ENCODE measurements at regions not wholly inside any gene's neighbourhood (a gene's known extent, or its start where the extent isn't known, plus 50 kb on each side); places are given as distances from the start of the nearest gene placed in this dataset.
"Not testable (repeated sequence)": the region's sequence is repeated elsewhere in the genome, so short reads cannot be mapped to it uniquely, and the experiment has no call there.

DNA sequence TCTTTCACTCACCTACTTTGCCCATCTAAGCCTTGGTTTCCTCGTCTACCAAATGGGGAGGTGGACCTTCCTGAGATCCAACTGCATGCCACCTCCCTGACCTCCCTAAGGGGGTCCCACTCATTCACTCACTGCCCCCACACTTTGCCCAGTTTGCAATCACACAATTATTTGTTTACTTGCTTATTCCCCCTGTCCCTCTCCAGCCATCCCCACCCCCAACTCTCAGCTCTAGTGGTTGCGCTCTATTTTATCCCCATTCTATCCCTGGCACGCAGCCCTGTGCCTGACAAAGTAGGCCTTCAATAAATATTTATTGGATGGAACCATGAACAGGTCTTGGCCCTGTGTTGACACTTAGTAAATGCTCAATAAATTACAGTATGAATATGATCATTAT lies 130.8 kb upstream of the LARP1 start:
- DNase-seq (ENCODE audit: low read depth in 2 of 2), result no peak

DNA sequence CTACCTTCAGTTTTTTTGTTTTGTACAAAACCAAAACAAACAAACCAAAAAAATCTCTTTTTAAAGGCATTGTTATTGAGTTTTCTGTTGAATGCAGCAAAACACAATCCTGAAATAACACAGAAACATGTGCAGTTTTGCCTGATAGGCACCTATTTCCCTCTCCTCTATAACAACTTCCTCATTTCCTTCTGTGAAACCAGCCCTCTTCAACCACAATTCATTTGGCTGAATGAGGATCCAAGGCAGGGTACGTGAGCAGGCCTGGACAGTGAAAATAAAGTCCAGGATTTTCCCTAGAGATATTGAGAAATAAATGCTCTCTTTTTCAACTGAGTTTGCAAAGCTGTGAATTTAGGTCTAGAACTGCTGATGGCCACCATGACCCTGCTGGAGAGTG lies 134.8 kb upstream of the LARP1 start:
- DNase-seq (ENCODE audit: low read depth in 2 of 2), result no peak

DNA sequence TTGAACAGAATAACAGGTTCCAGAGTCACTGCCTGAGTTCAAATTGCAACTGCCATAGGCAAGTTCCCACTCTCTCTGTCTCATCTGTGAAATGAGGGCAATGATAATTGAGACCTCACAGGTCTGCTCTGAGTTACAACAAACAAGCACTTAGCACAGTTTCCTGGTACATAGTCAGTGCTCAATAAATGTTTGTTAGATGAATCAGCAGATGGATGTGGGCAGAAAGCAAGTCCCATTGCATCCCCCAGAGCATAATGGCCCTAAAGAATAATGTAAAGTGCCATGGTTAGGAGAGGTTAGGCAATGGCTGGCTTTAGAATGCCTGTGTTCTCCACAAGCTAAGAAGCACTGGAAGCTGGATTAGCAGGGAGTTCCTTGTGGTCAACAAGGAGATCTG lies 136.5 kb upstream of the LARP1 start:
- no peak for DNase-seq (ENCODE audit: low read depth in 2 of 2)

DNA sequence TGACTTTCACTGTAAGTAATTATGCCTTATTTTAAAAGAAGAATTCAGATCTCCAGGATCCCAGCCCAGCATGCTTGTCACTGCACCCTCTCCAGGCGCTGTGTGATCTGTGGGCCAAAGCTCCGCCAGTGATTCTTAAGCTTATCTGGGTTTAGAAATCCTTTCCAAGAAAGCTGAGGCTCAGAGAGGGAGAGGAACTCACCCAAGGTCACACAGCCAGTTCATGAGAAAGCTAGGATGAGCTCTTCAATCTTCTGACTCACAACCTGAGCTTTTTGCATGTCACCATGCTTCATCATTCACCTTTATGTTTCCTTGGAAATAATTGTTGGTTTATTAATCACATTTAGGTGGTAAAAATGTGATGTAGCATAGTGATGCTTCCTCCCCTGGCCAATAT lies 136.6 kb upstream of the HAND1 start:
- DNase-seq (ENCODE audit: low read depth in 2 of 2), result no peak

DNA sequence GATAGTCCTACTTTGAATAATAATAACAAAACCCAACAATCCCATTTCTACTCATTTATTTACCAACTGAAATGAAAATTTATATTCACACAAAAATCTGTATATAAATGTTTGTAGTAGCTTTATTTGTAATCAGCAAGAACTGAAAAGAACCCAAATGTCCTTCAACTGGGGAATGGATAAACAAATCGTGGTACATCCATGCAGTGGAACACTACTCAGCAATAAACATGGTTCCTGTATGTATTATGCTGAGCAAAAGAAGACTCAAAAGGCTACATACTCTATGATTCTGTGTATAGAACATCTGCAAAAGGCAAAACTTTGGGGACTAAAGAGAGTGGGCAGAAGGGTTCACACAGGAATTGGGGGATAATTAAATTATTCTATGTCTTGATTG lies 136.1 kb upstream of the HAND1 start:
- no peak for DNase-seq (ENCODE audit: low read depth in 2 of 2)

DNA sequence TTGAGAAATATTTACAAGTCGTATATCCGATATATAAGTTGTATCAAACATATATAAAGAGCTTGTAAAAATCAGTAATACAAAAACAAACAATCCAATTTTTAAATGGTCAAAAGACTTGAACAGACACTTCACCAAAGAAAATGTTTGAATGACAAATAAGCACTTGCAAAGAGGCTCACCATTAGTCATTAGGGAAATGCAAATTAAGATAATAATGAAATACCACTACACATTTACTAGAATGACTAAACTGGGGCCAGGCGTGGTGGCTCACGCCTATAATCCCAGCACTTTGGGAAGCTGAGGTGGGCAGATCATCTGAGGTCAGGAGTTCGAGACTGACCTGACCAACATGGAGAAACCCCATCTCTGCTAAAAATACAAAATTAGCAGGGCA lies 134.6 kb upstream of the HAND1 start:
- no peak for DNase-seq (ENCODE audit: low read depth in 2 of 2)

DNA sequence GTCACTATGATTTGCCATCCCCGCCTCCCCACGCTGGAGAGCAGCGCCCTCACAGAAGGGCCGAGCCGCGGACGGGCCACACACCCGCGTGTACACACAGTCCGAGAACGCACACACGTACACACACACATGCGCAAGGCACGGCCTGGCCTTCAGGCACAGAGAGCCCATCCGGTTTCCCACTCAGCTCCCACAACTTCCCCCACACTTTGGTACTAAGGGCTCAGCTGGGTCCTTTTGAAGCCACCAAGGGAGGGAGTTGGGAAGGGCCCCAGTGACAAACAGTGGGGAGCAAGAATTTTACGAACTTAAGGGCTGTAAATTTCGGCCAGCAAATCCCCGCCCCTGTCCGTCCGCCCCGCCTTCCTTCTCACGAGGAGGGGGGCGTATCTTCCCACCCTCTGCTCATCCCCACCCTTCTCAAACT lies 133.3 kb upstream of the HAND1 start:
- DNase-seq (ENCODE audit: low read depth in 2 of 2), result peak; percentile 14 to 25

DNA sequence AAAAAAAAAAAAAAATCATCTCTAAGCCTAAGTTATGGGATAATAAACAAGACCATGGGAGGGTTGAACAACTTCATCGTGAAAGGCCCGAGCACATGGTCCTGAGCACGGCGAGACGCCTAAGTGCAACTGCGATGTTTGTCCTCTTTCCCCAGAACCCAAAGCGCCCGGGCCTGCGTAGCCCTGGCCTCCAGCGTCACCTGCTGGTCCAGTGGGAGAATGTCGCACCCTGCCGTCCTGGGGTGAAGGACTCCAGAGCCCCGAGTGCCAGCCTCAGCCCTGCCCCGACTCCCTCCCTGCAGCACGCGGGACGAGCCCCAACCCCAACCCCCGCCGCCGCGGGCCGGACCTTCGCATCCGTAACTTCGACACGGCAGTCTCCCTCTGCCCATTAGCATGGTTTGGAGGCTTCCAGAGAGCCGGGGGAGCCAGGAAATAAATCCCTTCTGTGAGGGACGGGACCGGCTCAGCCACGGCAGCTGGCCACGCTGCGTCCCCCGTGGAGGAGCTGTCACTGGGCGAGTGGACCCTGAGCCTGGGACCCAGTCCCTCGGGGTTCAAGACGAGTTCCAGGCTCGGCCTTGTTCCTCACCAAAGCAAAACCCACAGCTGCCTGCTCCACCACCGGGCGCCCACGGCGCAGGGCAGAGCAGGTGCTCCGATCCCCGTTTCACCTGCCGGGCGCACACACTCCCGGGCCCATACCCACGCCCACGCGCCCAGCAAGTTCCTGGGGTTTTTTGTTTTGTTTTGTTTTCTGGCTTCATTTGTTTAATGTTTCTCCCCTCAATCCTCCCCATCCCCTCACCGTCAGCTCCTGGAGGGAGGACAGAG lies 132.5 kb upstream of the HAND1 start:
- peak; percentile 76 to 81 for DNase-seq (ENCODE audit: low read depth in 2 of 2)

DNA sequence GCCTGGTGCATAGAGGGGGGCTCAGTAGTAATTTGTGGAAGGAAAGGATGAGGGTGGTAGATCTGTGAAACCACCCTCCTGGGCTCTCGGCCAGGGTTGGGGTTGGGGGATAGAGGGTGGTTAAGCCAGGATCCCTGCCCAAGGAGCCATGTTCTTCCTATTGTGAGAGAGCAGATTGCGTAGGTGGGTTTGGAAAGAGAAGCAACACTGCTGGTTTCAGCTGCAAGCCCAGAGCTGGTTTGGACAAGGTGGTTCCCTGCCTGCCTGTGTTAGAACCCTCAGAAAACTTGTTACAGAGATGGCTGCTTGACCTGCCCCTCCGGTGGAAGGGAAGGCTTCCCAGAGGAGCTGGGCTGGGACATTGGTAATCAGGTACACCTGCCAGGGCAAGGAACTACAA lies 131.2 kb upstream of the HAND1 start:
- DNase-seq (ENCODE audit: low read depth in 2 of 2), result no peak

DNA sequence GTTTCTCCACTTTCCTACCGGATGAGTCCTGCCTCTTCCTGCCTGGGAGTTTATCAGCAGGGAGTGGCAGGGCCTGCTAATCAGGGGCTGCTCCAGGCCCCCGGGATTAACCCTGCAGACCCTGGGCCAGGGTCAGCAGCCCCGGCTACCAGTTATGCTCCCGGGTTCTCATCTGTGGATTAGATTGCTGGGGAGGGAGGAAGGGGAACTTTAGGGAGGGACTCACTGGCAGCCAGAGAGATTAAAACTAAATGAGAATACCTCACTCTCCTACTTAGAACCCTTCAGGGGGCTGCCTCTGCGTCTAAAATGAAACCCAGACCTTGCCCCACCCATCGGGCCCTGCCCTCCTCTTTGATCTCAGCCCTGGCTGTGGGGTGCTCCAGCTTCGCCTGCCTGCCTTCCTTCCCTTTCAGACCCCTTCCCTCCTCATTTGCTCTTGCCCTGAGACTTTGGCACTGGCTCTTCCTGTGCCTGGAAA lies 130.5 kb upstream of the HAND1 start:
- no peak for DNase-seq (ENCODE audit: low read depth in 2 of 2)

DNA sequence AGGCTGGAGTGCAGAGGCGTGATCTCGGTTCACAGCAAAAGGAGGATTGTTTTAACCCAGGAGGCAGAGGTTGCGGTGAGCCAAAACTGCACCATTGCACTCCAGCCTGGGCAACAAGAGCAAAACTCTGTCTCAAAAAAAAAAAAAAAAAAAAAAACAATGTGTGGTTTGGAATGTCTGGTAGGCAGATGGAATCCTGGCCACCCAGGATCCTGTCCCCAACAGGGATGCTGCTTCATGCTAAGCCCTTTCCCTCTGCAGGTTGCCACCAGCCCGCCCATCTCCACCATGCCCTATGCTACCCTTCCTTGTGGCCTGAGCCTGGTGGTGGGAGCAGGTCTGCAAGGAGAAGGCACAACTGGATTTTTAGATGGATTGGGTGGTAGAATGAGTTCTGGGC lies 129.7 kb upstream of the HAND1 start:
- no peak for DNase-seq (ENCODE audit: low read depth in 2 of 2)

DNA sequence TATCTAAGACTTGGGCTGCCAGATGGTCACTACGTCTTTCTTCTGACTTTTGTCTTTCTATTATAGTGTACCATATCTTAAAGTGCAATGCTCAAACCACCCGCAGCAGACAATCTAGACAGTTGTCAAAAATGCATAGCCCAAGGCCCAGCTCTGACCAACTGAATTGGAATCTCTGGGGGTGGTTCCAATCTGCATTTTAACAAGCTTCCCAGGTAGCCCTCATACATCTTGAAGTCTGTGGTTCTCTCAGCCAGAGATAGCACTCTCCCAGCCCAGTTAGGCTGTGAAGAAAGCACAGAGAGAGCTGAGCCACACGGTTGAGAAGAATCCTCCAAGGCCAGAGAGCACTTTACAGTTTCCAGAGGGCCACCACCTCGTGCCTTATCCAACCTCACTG lies 128.2 kb upstream of the HAND1 start:
- no peak for DNase-seq (ENCODE audit: low read depth in 2 of 2)

DNA sequence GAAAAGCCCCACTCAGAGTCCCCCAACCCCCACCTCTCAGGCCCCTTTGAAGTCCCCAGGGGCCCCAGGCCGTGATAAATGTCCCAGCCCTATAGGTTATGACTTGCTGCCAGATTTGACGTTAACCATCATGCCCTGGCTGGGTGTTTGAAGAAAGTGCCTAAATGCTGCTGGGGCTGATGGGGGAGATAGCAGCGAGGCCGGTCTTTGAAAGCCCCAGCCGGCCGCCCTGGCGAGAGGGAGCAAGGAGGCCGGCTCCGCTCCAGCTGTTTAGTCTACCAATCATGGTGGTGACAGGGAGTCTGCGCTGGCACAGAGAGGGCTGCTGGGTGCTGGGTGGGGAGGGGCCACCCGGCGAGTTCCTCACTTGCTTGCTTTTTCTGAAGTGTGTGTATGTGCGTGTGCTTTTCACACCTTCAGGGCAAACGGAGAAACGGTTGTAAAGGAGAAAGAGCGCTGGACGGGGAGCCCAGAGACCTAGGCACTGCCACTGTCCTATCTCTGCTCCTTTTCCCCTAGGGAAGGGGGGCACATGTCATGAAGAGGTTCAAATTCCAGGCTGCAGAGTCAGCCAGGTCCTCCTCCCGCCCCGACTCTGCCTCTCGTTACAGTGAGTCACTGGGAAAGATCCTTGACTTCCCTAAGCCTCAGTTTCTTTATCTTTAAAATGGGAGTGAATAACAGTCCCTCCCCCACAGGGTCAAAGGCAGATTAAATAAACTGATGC lies 126.1 kb upstream of the HAND1 start:
- no peak for DNase-seq (ENCODE audit: low read depth in 2 of 2)

DNA sequence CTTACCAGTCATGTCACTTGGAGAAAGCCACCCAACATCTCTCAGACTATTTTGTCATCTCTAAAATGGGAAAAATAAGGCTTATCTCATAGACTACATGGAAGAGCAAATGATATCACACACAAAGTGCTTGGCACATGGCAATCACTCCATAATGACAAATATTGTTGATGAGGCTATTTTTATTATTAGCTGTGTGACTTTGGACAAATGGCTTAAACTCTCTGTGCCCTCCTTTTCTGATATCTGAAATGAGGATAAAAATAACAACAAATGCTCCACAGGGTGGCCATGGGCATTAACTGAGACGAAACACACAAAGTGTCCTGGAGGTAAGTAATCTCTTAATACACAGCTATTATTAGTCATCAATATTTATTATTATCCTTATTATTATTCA lies 125.5 kb upstream of the HAND1 start:
- DNase-seq (ENCODE audit: low read depth in 2 of 2), result no peak

DNA sequence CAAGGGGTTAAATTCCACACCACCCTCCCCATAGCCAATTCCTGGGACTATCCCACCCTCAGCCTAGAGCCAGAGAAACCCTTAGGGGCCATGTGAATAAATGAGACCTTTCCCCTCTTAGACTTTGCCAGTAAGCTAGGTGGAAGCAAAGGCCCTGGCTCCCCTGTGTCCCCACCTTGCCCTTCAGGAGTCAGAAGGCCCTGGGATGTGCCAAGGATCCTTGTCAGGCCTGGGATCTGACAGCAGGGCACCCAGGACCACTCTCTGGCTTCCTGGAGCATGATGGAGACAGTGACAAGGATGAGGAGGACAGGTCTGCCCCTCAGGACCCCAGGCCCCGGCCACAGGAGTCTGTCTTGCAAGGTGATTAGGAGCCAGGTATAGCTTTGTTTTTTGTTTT lies 125.0 kb upstream of the HAND1 start:
- no peak for DNase-seq (ENCODE audit: low read depth in 2 of 2)

DNA sequence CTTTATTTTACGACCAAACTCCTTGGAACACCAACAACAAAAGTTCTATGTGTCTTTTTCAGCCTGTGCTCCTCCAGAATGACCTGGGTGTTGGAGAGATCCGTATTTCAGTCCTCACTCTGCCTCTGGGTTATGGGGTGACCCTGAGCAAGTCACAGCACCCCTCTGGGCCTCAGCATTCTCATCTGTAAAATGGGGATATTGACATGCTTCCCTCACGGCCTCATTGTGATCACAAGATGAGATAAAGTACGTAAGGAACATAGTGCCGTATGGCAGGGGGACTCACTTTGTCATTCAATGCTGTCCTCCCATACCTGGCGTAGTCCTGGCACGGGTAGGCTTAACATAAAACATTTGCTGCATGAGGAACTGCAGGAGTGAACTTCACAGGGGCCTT lies 123.0 kb upstream of the HAND1 start:
- DNase-seq (ENCODE audit: low read depth in 2 of 2), result no peak

DNA sequence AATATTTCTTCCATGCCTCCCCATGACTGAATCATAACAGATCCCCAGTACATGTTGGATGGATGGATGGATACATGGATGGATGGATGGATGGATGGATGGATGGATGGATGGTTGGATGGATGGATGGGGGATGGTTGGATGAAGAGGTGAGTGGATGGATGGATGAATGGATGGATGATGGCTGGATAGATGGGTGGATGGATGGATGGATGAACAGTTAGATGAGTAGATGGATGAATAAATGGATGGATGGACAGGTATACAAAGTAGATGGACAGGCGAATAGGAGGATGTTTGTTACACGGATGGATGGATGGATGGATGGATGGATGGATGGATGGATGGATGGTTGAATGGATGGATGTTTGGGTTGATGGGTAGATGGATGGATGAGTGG lies 120.0 kb upstream of the HAND1 start:
- DNase-seq (ENCODE audit: low read depth in 2 of 2), result no peak

DNA sequence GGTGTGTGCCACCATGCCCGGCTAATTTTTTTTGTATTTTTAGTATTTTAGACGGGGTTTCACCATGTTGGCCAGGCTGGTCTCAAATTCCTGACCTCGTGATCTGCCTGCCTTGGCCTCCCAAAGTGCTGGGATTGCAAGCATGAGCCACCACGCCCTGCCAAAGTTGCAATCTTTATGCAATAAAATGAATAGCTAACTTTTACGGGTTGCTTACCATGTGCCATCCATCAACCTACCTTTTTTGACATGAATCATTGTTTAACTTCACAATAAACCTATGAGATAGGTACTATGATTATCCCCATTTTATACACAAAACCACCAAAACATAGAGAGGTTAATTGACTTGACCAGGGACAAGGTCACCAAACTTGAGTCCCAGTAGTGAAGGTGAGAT lies 118.8 kb upstream of the HAND1 start:
- DNase-seq (ENCODE audit: low read depth in 2 of 2), result not testable (repeated sequence)

DNA sequence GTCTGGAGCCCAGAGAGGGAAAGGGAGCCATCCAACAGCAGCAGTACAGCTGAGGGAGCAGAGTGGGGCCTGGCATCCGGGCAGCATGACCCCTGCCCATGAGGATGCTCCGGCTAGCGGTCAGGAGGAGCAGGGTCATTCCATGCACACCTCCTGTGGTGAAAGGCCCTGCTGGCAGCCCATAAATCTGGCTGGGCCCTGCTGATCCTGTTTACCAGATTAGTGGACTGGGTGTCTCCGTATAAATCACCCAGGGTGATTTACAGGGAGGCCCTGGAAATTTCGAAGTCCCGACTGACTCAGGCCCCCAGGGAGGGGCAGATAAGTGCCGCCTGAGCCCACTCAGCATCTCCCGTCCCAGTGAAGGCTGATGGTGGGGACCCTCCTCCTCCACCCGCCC lies 117.6 kb upstream of the HAND1 start:
- DNase-seq (ENCODE audit: low read depth in 2 of 2), result peak in 1 of 2 donors; percentile 75

DNA sequence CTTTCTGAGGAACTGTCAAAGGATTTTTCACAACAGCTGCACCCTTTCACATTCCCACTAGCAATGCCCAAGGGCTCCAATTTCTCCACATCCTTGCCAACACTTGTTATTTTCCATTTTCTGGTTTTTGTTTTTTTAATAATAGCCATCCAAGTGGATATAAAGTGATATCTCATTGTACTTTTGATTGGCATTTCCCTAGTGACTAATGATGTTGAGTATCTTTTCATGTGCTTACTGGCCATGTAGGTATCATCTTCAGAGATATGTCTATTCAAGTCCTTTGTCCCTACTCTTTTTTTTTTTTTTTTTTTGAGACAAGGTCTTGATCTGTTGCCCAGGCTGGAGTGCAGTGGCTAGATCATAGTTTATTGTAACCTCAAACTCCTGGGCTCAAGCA lies 115.8 kb upstream of the HAND1 start:
- DNase-seq (ENCODE audit: low read depth in 2 of 2), result no peak

DNA sequence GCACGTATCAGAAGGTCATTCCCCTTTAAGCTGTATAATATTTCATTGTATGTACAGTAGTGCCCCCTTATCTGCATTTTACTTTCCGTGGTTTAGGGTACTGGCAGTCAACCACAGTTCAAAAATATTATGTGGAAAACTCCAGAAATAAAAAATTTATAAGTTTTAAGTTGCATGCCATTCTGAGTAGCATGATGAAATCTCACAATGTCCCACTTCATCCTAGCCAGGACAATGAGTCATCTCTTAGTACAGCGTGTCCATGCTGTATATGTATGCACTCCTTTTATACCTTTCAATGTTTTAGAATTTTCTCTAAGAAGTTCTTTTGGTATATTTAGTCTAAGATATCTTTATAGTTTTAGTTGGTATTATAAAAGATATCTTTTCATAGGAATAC lies 115.0 kb upstream of the HAND1 start:
- DNase-seq (ENCODE audit: low read depth in 2 of 2), result no peak

DNA sequence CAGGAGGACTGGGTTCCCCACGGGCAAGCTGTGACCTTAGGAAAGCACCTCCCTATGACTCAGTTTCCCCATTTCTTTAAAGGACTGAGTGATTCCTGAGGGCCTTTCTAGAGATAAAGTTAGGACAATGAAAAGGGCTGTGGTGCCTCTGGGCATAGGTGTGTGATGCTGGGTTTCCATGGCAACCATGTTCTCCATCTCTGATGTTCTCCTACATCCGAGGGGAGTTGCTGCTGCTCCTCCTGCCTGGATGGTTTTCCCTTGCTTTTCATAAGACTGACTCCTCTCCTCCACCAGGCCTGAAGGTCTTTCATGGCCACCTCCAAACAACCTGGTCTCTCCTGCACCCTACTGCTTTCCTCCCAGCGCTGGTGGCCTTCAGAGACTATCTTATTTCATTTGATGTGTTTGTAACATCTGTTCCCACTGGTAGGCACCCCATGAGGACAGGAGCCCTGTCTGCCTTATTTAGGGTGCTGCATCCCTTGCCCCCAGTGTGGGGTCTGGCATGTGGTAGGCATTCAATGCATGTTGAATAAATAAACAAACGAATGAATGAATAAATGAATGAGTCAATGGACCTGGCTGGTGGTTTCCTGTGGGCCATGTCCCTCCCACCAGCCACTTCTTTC lies 112.2 kb upstream of the HAND1 start:
- no peak for DNase-seq (ENCODE audit: low read depth in 2 of 2)

DNA sequence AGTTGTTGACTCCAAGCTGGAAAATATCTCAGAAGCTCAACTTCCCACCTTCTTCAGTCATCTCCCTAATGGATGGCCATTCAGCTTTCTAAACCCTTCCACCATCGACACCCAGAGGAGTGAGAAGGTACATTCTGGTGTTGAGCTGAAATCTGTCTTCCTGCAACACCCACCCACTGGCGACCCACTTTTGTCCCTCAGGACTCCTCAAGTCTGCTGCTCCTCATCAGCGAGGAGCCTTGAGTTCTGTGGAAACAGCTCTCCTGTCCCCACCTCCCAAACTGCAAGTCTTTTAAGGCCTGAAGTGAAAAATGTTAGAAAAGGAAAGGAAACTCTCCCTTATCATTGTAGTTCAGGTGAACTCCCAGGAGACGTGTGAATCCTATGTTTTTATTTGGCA lies 111.5 kb upstream of the HAND1 start:
- DNase-seq (ENCODE audit: low read depth in 2 of 2), result no peak
